ENCODE measurements at regions not wholly inside any gene's neighbourhood (a gene's known extent, or its start where the extent isn't known, plus 50 kb on each side); places are given as distances from the start of the nearest gene placed in this dataset.
"Not testable (repeated sequence)": the region's sequence is repeated elsewhere in the genome, so short reads cannot be mapped to it uniquely, and the experiment has no call there.

GRCh38 chr3:68560728-68561127 is 371.6 kb downstream of the TAFA4 start:
- Histone ChIP-seq H3K27ac (ENCODE audit: low read length) (no peak overlapping the region), H3K9me3 (ENCODE audit: control insufficient read depth, low read length) (no peaks in the 10 kb centered on the region), H3K27me3 (ENCODE audit: control insufficient read depth, insufficient read depth) (no peaks in the 10 kb centered on the region), H3K4me1 (ENCODE audit: control insufficient read depth, insufficient read depth, low read length) (no peaks in the 10 kb centered on the region), H3K4me3 (ENCODE audit: low read length) (no peak overlapping the region)
- ATAC-seq: peak; percentile 43 to 77
- no peak for DNase-seq
- WGBS: 28% methylated on average over 2 of the region's 2 CpGs
- intact Hi-C loops (cut with DNase I): no loop called here

- H3K27me3 ChIP-seq (ENCODE audit: control insufficient read depth, insufficient read depth): no peaks in the 10 kb centered on the region
- ATAC-seq (no peak), DNase-seq (no peak)
- intact Hi-C loops (cut with DNase I): no loop called here
- no peak overlapping the region for H3K4me3 ChIP-seq (ENCODE audit: low read length)
- no peaks in the 10 kb centered on the region for H3K9me3 ChIP-seq (ENCODE audit: control insufficient read depth, low read length)
- H3K27ac ChIP-seq (ENCODE audit: low read length): no peak overlapping the region
- H3K4me1 ChIP-seq (ENCODE audit: control insufficient read depth, insufficient read depth, low read length): no peaks in the 10 kb centered on the region
Measured at GRCh38 chr3:68535782-68536181, 396.6 kb downstream of the TAFA4 start.

GRCh38 chr3:68523330-68523729 is 409.0 kb downstream of the TAFA4 start:
- DNase-seq (no peak), ATAC-seq (no peak)
- H3K4me1 ChIP-seq (ENCODE audit: control insufficient read depth, insufficient read depth, low read length): no peaks in the 10 kb centered on the region
- H3K27me3 ChIP-seq (ENCODE audit: control insufficient read depth, insufficient read depth): no peaks in the 10 kb centered on the region
- no peaks in the 10 kb centered on the region for H3K9me3 ChIP-seq (ENCODE audit: control insufficient read depth, low read length)
- intact Hi-C loops (cut with DNase I): no loop called here
- H3K4me3 ChIP-seq (ENCODE audit: low read length): no peak overlapping the region
- H3K27ac ChIP-seq (ENCODE audit: low read length): no peak overlapping the region

GRCh38 chr3:68515237-68515636 is 417.1 kb downstream of the TAFA4 start:
- no peaks in the 10 kb centered on the region for H3K27me3 ChIP-seq (ENCODE audit: control insufficient read depth, insufficient read depth)
- no peak overlapping the region for H3K27ac ChIP-seq (ENCODE audit: low read length)
- peaks cover 2% of the 10 kb centered on the region for H3K4me1 ChIP-seq (ENCODE audit: control insufficient read depth, insufficient read depth, low read length)
- ATAC-seq (no peak), DNase-seq (no peak)
- no peaks in the 10 kb centered on the region for H3K9me3 ChIP-seq (ENCODE audit: control insufficient read depth, low read length)
- intact Hi-C loops (cut with DNase I): no loop called here
- 51% methylated on average over 1 of the region's 1 CpG for WGBS
- H3K4me3 ChIP-seq (ENCODE audit: low read length): no peak overlapping the region

- 59% methylated on average over 2 of the region's 2 CpGs for WGBS
- H3K27me3 ChIP-seq (ENCODE audit: control insufficient read depth, insufficient read depth): no peaks in the 10 kb centered on the region
Measured at GRCh38 chr3:68504201-68504600, 428.1 kb downstream of the TAFA4 start.

DNA sequence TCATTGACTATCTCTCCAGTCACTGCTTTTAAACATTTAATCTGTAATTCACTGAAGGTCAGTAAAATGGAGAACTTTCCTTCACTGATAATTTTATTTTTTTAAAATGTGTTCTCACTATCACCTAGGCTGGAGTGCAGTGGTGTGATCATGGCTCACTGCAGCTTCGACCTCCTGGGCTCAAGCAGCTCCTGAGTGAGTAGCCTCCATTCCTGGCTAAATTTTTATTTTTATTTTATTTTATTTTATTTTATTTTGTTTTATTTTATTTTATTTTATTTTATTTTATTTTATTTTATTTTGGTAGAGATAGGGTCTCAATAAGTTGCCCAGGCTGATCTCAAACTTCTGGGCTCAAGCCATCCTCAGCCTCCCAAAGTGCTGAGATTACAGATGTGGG is 446.5 kb downstream of the TAFA4 start:
- H3K27me3 ChIP-seq (ENCODE audit: control insufficient read depth, insufficient read depth); intact Hi-C loops (cut with DNase I); H3K9me3 ChIP-seq (ENCODE audit: control insufficient read depth, low read length); H3K4me3 ChIP-seq (ENCODE audit: low read length); ATAC-seq; H3K27ac ChIP-seq (ENCODE audit: low read length); H3K4me1 ChIP-seq (ENCODE audit: control insufficient read depth, insufficient read depth, low read length); DNase-seq: not testable (repeated sequence)
- WGBS: 75% methylated on average over 1 of the region's 1 CpG

More at GRCh38 chr3:68504201-68504600, 428.1 kb downstream of the TAFA4 start:
- intact Hi-C loops (cut with DNase I): no loop called here
- DNase-seq: no peak
- ATAC-seq: no peak
- no peak overlapping the region for H3K4me3 ChIP-seq (ENCODE audit: low read length)
- H3K27ac ChIP-seq (ENCODE audit: low read length): no peak overlapping the region
- no peaks in the 10 kb centered on the region for H3K4me1 ChIP-seq (ENCODE audit: control insufficient read depth, insufficient read depth, low read length)
- H3K9me3 ChIP-seq (ENCODE audit: control insufficient read depth, low read length): no peaks in the 10 kb centered on the region

GRCh38 chr3:68485051-68485450 is 447.3 kb downstream of the TAFA4 start:
- ATAC-seq (no peak), DNase-seq (no peak)
- Histone ChIP-seq H3K27me3 (ENCODE audit: control insufficient read depth, insufficient read depth) (no peaks in the 10 kb centered on the region), H3K27ac (ENCODE audit: low read length) (no peak overlapping the region), H3K4me1 (ENCODE audit: control insufficient read depth, insufficient read depth, low read length) (no peaks in the 10 kb centered on the region), H3K9me3 (ENCODE audit: control insufficient read depth, low read length) (no peaks in the 10 kb centered on the region), H3K4me3 (ENCODE audit: low read length) (no peak overlapping the region)
- 58% methylated on average over 1 of the region's 1 CpG for WGBS
- intact Hi-C loops (cut with DNase I): no loop called here

DNA sequence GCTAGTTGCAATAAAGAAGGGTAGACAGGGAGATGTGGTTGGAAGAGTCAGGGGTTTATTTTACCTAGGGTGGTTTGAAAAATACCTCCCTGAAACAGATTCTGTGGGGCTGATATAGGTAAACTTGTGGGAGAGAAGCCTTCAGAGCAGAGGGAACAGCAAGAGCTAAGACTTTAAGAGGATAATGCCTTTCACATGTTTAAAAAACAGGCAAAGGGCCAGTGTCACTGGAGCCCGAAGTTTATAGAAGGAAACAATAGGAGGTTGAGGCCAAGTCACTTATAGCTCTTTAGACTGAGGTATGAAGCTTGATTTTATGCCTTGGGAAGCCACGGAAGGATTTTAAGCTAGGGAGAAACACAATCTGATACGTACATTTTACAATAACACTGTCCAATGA is 448.7 kb downstream of the TAFA4 start:
- intact Hi-C loops (cut with DNase I): no loop called here
- 62% methylated on average over 3 of the region's 3 CpGs for WGBS
- H3K27me3 ChIP-seq (ENCODE audit: control insufficient read depth, insufficient read depth): no peaks in the 10 kb centered on the region

DNA sequence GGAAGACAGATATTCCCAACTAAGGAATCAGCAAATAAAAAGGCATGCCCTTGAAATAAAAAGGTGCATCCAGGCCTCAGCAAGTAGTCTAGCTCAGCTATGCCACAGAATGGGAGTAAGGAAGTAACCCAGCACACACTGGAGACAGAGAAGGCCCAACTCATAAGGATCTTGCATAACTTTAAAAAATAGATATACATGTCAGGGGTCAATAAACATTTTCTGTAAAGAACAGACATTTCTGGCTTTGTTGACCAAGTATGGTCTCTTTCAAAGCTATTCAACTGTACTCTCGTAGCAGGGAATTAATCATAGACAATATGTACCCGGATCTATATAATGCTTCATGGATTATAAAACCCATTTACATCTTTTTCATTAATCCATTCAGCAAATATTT is 449.3 kb downstream of the TAFA4 start:
- 77% methylated on average over 2 of the region's 2 CpGs for WGBS
- DNase-seq: no peak

More for the DNA sequence above, 448.7 kb downstream of the TAFA4 start:
- Histone ChIP-seq H3K4me1 (ENCODE audit: control insufficient read depth, insufficient read depth, low read length) (no peaks in the 10 kb centered on the region), H3K4me3 (ENCODE audit: low read length) (no peak overlapping the region), H3K9me3 (ENCODE audit: control insufficient read depth, low read length) (no peaks in the 10 kb centered on the region), H3K27ac (ENCODE audit: low read length) (no peak overlapping the region)
- DNase-seq: no peak
- ATAC-seq: no peak

GRCh38 chr3:68482565-68482964 is 449.8 kb downstream of the TAFA4 start:
- intact Hi-C loops (cut with DNase I): no loop called here
- no peaks in the 10 kb centered on the region for H3K9me3 ChIP-seq (ENCODE audit: control insufficient read depth, low read length)
- H3K27ac ChIP-seq (ENCODE audit: low read length): no peak overlapping the region
- no peaks in the 10 kb centered on the region for H3K27me3 ChIP-seq (ENCODE audit: control insufficient read depth, insufficient read depth)
- H3K4me3 ChIP-seq (ENCODE audit: low read length): no peak overlapping the region
- no peaks in the 10 kb centered on the region for H3K4me1 ChIP-seq (ENCODE audit: control insufficient read depth, insufficient read depth, low read length)
- 68% methylated on average over 2 of the region's 2 CpGs for WGBS
- ATAC-seq (no peak), DNase-seq (no peak)

More for the DNA sequence above, 449.3 kb downstream of the TAFA4 start:
- no peak overlapping the region for H3K4me3 ChIP-seq (ENCODE audit: low read length)
- no peak for ATAC-seq
- H3K4me1 ChIP-seq (ENCODE audit: control insufficient read depth, insufficient read depth, low read length): no peaks in the 10 kb centered on the region
- intact Hi-C loops (cut with DNase I): no loop called here
- H3K27ac ChIP-seq (ENCODE audit: low read length): no peak overlapping the region
- no peaks in the 10 kb centered on the region for H3K27me3 ChIP-seq (ENCODE audit: control insufficient read depth, insufficient read depth)
- no peaks in the 10 kb centered on the region for H3K9me3 ChIP-seq (ENCODE audit: control insufficient read depth, low read length)

DNA sequence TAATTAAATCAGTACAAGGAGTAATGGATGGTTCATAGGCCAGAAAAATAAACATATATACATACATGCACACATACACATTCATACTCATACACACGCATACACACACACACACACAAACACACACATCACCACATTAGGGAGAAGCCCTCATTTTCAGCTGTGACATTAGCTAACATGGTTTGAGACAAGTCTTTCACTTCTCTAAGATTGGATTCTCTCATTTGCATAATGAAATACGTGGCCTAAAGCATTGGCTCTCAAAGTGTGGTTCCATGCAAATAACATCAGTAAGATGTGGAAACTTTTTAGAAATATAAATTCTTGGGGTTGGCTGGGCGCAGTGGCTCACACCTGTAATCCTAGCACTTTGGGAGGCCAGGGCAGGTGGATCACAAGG is 452.6 kb downstream of the TAFA4 start:
- Histone ChIP-seq H3K27ac (ENCODE audit: low read length) (no peak overlapping the region), H3K27me3 (ENCODE audit: control insufficient read depth, insufficient read depth) (no peaks in the 10 kb centered on the region), H3K4me1 (ENCODE audit: control insufficient read depth, insufficient read depth, low read length) (no peaks in the 10 kb centered on the region), H3K4me3 (ENCODE audit: low read length) (no peak overlapping the region), H3K9me3 (ENCODE audit: control insufficient read depth, low read length) (no peaks in the 10 kb centered on the region)
- ATAC-seq (no peak), DNase-seq (no peak)
- 84% methylated on average over 3 of the region's 3 CpGs for WGBS
- intact Hi-C loops (cut with DNase I): no loop called here

DNA sequence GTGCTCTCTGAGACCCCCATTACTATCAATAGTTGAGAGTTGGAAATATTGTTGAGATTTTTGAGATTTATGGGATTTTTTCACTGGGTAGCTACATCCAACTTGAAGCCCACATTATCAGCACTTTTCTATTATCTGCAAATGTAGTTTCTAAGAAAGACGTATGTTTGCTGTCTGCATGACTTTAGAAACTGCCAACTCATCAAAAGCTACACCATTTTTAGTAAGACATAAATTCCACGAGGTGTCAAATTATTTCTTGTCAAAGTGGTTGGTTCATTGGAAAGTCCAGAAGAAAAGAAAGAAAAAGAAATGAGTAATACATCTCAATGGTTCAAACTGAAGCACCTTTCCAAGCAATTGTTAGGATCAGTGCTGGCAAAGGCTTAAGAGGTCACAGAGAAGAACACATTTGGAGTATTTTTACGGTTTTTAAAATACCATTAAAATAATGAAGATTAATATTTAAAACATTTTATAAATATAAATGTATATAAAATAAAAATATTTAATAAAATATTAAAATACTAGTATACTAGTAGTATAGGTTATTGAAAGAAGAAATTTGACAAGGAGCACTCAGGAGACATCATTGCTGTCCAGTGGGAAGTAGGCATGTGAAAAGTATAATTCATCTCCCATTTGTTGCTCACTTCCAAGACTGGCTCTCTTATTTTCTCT is 463.5 kb downstream of the TAFA4 start:
- no peaks in the 10 kb centered on the region for H3K9me3 ChIP-seq (ENCODE audit: control insufficient read depth, low read length)
- WGBS: 58% methylated on average over 3 of the region's 3 CpGs
- intact Hi-C loops (cut with DNase I): no loop called here
- H3K27ac ChIP-seq (ENCODE audit: low read length): no peak overlapping the region
- H3K4me3 ChIP-seq (ENCODE audit: low read length): no peak overlapping the region
- H3K27me3 ChIP-seq (ENCODE audit: control insufficient read depth, insufficient read depth): no peaks in the 10 kb centered on the region
- ATAC-seq (no peak), DNase-seq (no peak)
- no peaks in the 10 kb centered on the region for H3K4me1 ChIP-seq (ENCODE audit: control insufficient read depth, insufficient read depth, low read length)

All from right cardiac atrium (tissue), 5 donors.